Lower lobe of right lung (tissue), 2 donors: ENCODE measurements at regions not wholly inside any gene's neighbourhood (a gene's known extent, or its start where the extent isn't known, plus 50 kb on each side); places are given as distances from the start of the nearest gene placed in this dataset.

Experiments
- ATAC-seq, 2 donors: fragments of 200-7000 bp; cut with Tn5 transposase; one replicate each; pipeline ENCODE4 v1.9.1; 2020 to 2022; ENCODE audit warnings: mild to moderate bottlenecking in 2 of 2, moderate library complexity in 2 of 2
- DNase-seq: peaks from one replicate; pipeline ENCODE4 v3.0.0-alpha.2; 2020
- H3K27ac ChIP-seq: fragments of 200-600 bp; one replicate; pipeline ENCODE4 v1.8.0; 2022
- H3K27me3 ChIP-seq: fragments of 200-600 bp; one replicate; pipeline ENCODE4 v1.8.0; 2022; ENCODE audit warnings: low read depth
- H3K36me3 ChIP-seq: fragments of 200-600 bp; one replicate; pipeline ENCODE4 v1.8.0; 2022; ENCODE audit warnings: mild to moderate bottlenecking
- H3K4me1 ChIP-seq: fragments of 200-600 bp; one replicate; pipeline ENCODE4 v1.8.0; 2022
- H3K4me3 ChIP-seq: fragments of 200-600 bp; one replicate; pipeline ENCODE4 v1.8.0; 2022; ENCODE audit warnings: mild to moderate bottlenecking
- H3K9me3 ChIP-seq: fragments of 200-600 bp; one replicate; pipeline ENCODE4 v1.8.0; 2022
- CTCF ChIP-seq: fragments of 200-600 bp; IDR thresholded peaks from one replicate; pipeline ENCODE4 v1.8.0; 2022; ENCODE audit warnings: antibody characterized with exemption, mild to moderate bottlenecking
- intact Hi-C: fragments of 100-400 bp; cut with DNase I; formaldehyde crosslinking; loops from one replicate; pipeline ENCODE4 v1.11.0; 2022
- donor health status: DM: no; HTN: yes; CAD: no; lungs with severe emphysema.

GRCh38 chr14:87869619-87870583 is 123.1 kb downstream of the GALC start:
- ATAC-seq = peak in 1 of 2 donors; percentile 29
- no peak overlapping the region for H3K27ac ChIP-seq
- intact Hi-C loops = no loop called here

GRCh38 chr14:87868920-87869319 is 124.1 kb downstream of the GALC start:
- Histone ChIP-seq H3K36me3 (no peaks in the 10 kb centered on the region), H3K9me3 (no peaks in the 10 kb centered on the region), H3K4me3 (no peak overlapping the region), H3K4me1 (no peaks in the 10 kb centered on the region), H3K27me3 (peaks cover 6% of the 10 kb centered on the region), H3K27ac (no peak overlapping the region)
- intact Hi-C loops = no loop called here
- no peak for TF ChIP-seq CTCF
- DNase-seq (no peak), ATAC-seq (no peak)

More at GRCh38 chr14:87869619-87870583, 123.1 kb downstream of the GALC start:
- no peaks in the 10 kb centered on the region for H3K36me3 ChIP-seq
- no peak overlapping the region for H3K4me3 ChIP-seq
- no peaks in the 10 kb centered on the region for H3K4me1 ChIP-seq
- peaks cover 6% of the 10 kb centered on the region for H3K27me3 ChIP-seq
- DNase-seq = no peak
- no peaks in the 10 kb centered on the region for H3K9me3 ChIP-seq
- TF ChIP-seq CTCF = no peak

GRCh38 chr14:87866116-87866515 is 126.9 kb downstream of the GALC start:
- H3K9me3 ChIP-seq = no peaks in the 10 kb centered on the region
- H3K27me3 ChIP-seq = no peaks in the 10 kb centered on the region
- TF ChIP-seq CTCF = no peak
- ATAC-seq = no peak
- intact Hi-C loops = no loop called here
- no peaks in the 10 kb centered on the region for H3K36me3 ChIP-seq
- no peak for DNase-seq
- no peak overlapping the region for H3K27ac ChIP-seq
- H3K4me1 ChIP-seq = no peaks in the 10 kb centered on the region
- no peak overlapping the region for H3K4me3 ChIP-seq

GRCh38 chr14:87864356-87865270 is 128.4 kb downstream of the GALC start:
- no peak for ATAC-seq
- Histone ChIP-seq H3K36me3 (no peaks in the 10 kb centered on the region), H3K27me3 (no peaks in the 10 kb centered on the region), H3K9me3 (no peaks in the 10 kb centered on the region), H3K27ac (no peak overlapping the region), H3K4me3 (no peak overlapping the region), H3K4me1 (no peaks in the 10 kb centered on the region)
- intact Hi-C loops = no loop called here
- TF ChIP-seq CTCF = no peak
- no peak for DNase-seq

GRCh38 chr14:87863047-87863446 is 129.9 kb downstream of the GALC start:
- DNase-seq (no peak), ATAC-seq (no peak)
- TF ChIP-seq CTCF = no peak
- H3K27me3 ChIP-seq = no peaks in the 10 kb centered on the region
- H3K4me1 ChIP-seq = no peaks in the 10 kb centered on the region
- H3K4me3 ChIP-seq = no peak overlapping the region
- no peaks in the 10 kb centered on the region for H3K36me3 ChIP-seq
- no peak overlapping the region for H3K27ac ChIP-seq
- no peaks in the 10 kb centered on the region for H3K9me3 ChIP-seq
- intact Hi-C loops = no loop called here
